ENCODE measurements at regions not wholly inside any gene's neighbourhood (a gene's known extent, or its start where the extent isn't known, plus 50 kb on each side); places are given as distances from the start of the nearest gene placed in this dataset.

DNA sequence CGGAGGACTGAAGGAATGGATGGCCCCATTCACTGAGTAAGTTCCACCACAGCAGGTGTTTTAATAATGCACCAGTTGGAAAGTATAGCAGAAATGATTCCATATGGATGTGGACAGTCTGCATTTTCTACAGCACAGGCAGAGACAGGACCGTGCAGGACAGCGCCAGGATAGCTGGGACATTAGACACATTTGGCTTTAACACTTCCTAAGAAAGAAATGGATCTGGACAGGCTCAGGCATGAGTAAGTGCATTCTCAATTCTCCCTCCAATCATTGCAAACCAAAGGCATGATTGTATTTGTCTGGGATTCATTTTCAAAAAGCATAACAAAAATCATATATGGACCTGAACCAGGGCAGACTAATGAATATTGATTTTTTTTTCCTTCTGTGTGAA is 233.0 kb upstream of the POU2AF2 start:
- Mint-ChIP-seq H3K36me3 (ENCODE audit: insufficient read depth) (no peaks in the 10 kb centered on the region), H3K4me1 (ENCODE audit: low read depth) (no peaks in the 10 kb centered on the region), H3K27me3 (ENCODE audit: low read depth) (peaks cover 3% of the 10 kb centered on the region), H3K9me3 (no peaks in the 10 kb centered on the region), H3K4me3 (no peak overlapping the region)
- DNase-seq (no peak), ATAC-seq (no peak)

DNA sequence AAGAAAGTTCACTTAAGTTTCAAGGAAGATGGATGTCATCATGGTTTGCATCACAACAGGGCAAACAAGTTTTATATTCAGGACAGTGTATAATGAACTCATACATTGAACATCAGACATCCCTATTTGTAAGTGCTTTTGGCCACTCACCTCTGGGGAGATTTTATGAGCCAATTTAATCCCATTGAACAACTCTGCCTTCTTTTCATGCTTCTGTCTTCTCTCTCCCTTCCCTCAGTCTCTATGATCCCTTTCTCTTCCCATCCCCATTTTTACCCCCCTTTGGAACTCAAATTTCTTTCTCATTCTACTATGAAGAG is 234.3 kb upstream of the POU2AF2 start:
- DNase-seq (no peak), ATAC-seq (no peak)
- no peaks in the 10 kb centered on the region for H3K36me3 Mint-ChIP-seq (ENCODE audit: insufficient read depth)
- peaks cover 3% of the 10 kb centered on the region for H3K27me3 Mint-ChIP-seq (ENCODE audit: low read depth)
- no peak overlapping the region for H3K4me3 Mint-ChIP-seq
- H3K9me3 Mint-ChIP-seq = no peaks in the 10 kb centered on the region
- H3K4me1 Mint-ChIP-seq (ENCODE audit: low read depth) = no peaks in the 10 kb centered on the region

GRCh38 chr11:111010391-111011274 is 234.9 kb upstream of the POU2AF2 start:
- H3K27me3 Mint-ChIP-seq (ENCODE audit: low read depth) = peaks cover 3% of the 10 kb centered on the region

DNA sequence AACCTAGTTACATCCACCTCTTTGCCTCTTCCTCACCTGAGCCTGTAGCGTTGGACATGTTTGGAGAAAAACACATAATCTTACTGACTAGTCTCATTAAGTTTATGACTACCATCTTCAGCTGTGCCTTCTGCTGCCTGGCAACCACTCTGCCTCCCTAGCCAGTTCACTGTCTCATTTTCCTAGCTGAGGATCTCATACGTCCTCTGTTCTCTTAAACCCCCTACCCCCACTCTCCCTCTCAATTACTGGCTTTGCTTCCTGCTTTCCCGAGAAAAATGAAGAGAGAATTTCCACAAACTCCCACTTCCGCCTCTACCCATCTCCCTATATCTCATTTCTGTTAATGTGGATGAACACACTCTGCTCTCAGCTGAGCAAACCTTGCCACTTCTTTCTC is 239.3 kb upstream of the POU2AF2 start:
- Mint-ChIP-seq H3K27me3 (ENCODE audit: low read depth) (peaks cover 2% of the 10 kb centered on the region), H3K9me3 (no peaks in the 10 kb centered on the region), H3K4me3 (no peak overlapping the region), H3K36me3 (ENCODE audit: insufficient read depth) (no peaks in the 10 kb centered on the region), H3K4me1 (ENCODE audit: low read depth) (no peaks in the 10 kb centered on the region)
- DNase-seq (no peak), ATAC-seq (no peak)

More at GRCh38 chr11:111010391-111011274, 234.9 kb upstream of the POU2AF2 start:
- no peaks in the 10 kb centered on the region for H3K9me3 Mint-ChIP-seq
- no peak for DNase-seq
- no peaks in the 10 kb centered on the region for H3K36me3 Mint-ChIP-seq (ENCODE audit: insufficient read depth)
- H3K4me1 Mint-ChIP-seq (ENCODE audit: low read depth) = no peaks in the 10 kb centered on the region
- H3K4me3 Mint-ChIP-seq = no peak overlapping the region
- no peak for ATAC-seq

DNA sequence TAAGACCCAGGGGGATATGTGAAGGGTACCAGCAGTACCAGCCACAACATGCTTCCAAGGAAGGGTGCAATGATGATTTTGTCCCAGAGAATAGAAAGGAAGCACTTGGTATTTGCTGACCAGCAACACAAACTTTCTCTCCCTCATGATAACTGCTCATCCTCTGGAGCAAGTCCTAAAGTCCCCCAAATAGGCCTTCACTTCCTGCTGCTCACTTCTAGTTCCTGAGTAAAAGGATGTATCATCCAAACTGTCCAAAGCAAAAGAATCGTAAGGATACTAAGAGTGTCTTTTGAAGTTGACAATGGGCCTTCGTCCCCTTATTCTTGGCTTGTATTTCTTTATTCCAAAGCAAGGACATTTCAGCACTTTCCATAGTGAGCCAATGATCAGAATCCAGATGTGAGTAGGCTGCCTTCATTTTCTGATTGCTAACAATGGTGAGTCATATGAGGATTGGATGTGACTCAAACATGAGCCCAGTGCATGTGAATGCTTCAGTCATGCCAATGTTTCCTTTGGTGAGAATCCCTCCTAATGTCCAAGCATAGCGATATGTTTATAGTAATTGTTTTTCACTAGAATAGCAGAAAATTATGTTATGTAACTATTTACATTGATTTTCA is 243.4 kb upstream of the POU2AF2 start:
- ATAC-seq (no peak), DNase-seq (no peak)
- Mint-ChIP-seq H3K4me1 (ENCODE audit: low read depth) (no peaks in the 10 kb centered on the region), H3K9me3 (no peaks in the 10 kb centered on the region), H3K27me3 (ENCODE audit: low read depth) (peaks cover 2% of the 10 kb centered on the region), H3K4me3 (no peak overlapping the region), H3K36me3 (ENCODE audit: insufficient read depth) (no peaks in the 10 kb centered on the region)

- Mint-ChIP-seq H3K36me3 (ENCODE audit: insufficient read depth) (no peaks in the 10 kb centered on the region), H3K4me1 (ENCODE audit: low read depth) (no peaks in the 10 kb centered on the region), H3K4me3 (no peak overlapping the region), H3K27me3 (ENCODE audit: low read depth) (peaks cover 2% of the 10 kb centered on the region), H3K9me3 (no peaks in the 10 kb centered on the region)
- no peak for DNase-seq
- ATAC-seq = no peak
Measured at GRCh38 chr11:111001081-111001430, 244.5 kb upstream of the POU2AF2 start.

- DNase-seq (no peak), ATAC-seq (no peak)
- Mint-ChIP-seq H3K4me1 (ENCODE audit: low read depth) (no peaks in the 10 kb centered on the region), H3K4me3 (no peak overlapping the region), H3K9me3 (no peaks in the 10 kb centered on the region), H3K27me3 (ENCODE audit: low read depth) (peaks cover 2% of the 10 kb centered on the region), H3K36me3 (ENCODE audit: insufficient read depth) (no peaks in the 10 kb centered on the region)
Measured at GRCh38 chr11:111000400-111001080, 245.0 kb upstream of the POU2AF2 start.

DNA sequence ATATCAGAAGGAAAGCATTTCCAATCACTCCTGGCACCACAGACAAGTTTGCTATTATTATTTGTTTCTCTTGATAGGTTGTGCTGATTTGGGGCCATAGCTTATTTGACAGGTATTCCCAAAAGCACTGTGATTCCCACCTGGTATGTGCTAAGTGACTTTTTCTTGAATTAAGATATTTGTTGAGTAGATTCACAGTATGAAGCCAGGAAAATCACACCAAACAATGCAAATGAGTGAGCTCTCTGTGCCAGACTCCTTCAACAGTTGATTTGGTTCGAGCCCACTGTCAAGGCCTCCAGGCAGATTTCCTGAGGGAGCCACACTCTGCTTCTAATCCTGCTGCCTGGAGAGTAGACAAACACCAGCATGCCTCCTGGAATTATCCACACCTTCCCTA is 253.0 kb upstream of the POU2AF2 start:
- H3K36me3 Mint-ChIP-seq (ENCODE audit: insufficient read depth) = no peaks in the 10 kb centered on the region
- ATAC-seq = no peak

GRCh38 chr11:110991661-110992355 is 253.7 kb upstream of the POU2AF2 start:
- Mint-ChIP-seq H3K36me3 (ENCODE audit: insufficient read depth) (no peaks in the 10 kb centered on the region), H3K4me3 (no peak overlapping the region), H3K27me3 (ENCODE audit: low read depth) (peaks cover 3% of the 10 kb centered on the region), H3K9me3 (no peaks in the 10 kb centered on the region), H3K4me1 (ENCODE audit: low read depth) (no peaks in the 10 kb centered on the region)
- no peak for ATAC-seq
- no peak for DNase-seq

More for the DNA sequence above, 253.0 kb upstream of the POU2AF2 start:
- peaks cover 3% of the 10 kb centered on the region for H3K27me3 Mint-ChIP-seq (ENCODE audit: low read depth)
- no peaks in the 10 kb centered on the region for H3K4me1 Mint-ChIP-seq (ENCODE audit: low read depth)
- no peak overlapping the region for H3K4me3 Mint-ChIP-seq
- no peak for DNase-seq
- no peaks in the 10 kb centered on the region for H3K9me3 Mint-ChIP-seq

DNA sequence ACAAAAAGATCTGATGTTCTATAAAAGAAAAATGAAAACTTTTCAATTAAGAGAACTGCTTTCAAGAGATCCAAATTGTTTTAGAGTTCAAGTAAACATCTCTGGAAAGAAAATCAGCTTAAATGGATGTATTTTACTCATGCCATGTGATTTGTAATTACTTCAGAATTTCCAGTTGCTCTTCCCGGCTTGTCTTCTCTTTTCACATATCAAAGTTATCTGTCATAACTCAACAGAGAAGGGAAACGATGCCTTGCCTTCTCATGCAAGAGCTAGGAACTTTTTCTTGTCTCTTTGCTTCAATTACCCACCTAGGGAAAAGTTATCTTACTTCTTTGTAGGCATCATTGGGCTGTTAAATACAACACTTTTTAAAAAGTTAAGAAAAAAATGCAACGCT is 255.2 kb upstream of the POU2AF2 start:
- Mint-ChIP-seq H3K27me3 (ENCODE audit: low read depth) (peaks cover 3% of the 10 kb centered on the region), H3K36me3 (ENCODE audit: insufficient read depth) (no peaks in the 10 kb centered on the region), H3K9me3 (no peaks in the 10 kb centered on the region), H3K4me1 (ENCODE audit: low read depth) (no peaks in the 10 kb centered on the region), H3K4me3 (no peak overlapping the region)
- DNase-seq (no peak), ATAC-seq (no peak)

DNA sequence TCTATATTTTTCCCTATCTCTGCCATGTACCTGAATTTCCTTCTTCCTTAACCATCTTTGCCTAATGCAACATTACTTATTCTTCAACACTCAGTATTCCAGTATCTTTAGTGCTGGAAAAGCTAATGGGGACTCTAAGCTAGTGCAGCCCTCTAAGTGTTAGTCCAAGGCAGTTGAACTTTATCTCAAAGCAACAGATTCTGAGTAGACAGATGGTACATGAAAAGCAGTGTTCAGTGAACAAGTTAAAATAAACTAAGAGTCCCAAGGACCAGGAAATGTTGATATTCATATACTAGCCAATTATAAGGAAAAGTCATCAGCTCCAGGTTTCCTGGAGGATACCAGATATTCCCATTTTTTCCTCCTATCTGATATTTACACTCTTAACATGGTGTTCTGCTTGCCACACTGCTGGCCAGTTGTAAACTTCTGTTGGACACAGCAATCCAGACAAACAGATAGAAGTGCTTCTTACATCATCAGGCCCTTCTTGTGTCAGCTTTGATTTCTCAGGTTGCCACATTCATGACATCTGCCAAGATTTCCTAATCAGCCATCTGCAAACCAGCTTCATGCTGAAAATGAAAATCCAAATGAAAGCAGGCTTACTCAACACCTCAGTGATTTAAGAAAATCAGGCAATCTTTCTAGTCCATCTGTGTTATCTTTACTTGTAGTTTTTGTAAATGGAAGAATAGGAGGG is 255.9 kb upstream of the POU2AF2 start:
- DNase-seq (no peak), ATAC-seq (no peak)
- peaks cover 3% of the 10 kb centered on the region for H3K27me3 Mint-ChIP-seq (ENCODE audit: low read depth)
- H3K4me3 Mint-ChIP-seq = no peak overlapping the region
- H3K36me3 Mint-ChIP-seq (ENCODE audit: insufficient read depth) = no peaks in the 10 kb centered on the region
- no peaks in the 10 kb centered on the region for H3K4me1 Mint-ChIP-seq (ENCODE audit: low read depth)
- no peaks in the 10 kb centered on the region for H3K9me3 Mint-ChIP-seq

GRCh38 chr11:110988671-110989070 is 256.9 kb upstream of the POU2AF2 start:
- Mint-ChIP-seq H3K36me3 (ENCODE audit: insufficient read depth) (no peaks in the 10 kb centered on the region), H3K4me3 (no peak overlapping the region), H3K9me3 (no peaks in the 10 kb centered on the region), H3K4me1 (ENCODE audit: low read depth) (no peaks in the 10 kb centered on the region), H3K27me3 (ENCODE audit: low read depth) (peaks cover 3% of the 10 kb centered on the region)
- ATAC-seq (no peak), DNase-seq (no peak)

DNA sequence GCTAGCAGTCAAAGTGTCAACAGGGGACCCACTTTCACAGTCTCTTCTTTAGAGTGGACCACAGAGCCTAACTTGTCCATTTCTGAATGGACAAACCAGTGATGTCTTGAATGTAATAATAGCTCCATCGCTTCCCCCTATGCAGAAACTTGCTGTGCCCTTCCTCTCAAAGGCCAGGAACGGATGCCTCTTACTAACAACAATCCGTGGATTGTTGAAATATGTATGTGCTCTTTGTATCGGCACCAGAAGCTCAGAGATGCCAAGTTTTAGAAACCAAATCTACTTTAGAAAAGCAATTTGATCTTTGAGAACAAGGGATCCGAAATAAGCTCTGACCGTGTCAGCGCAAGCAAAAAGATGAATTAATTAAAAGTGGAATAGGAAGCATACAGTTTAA is 259.5 kb upstream of the POU2AF2 start:
- peaks cover 3% of the 10 kb centered on the region for H3K27me3 Mint-ChIP-seq (ENCODE audit: low read depth)
- H3K36me3 Mint-ChIP-seq (ENCODE audit: insufficient read depth) = no peaks in the 10 kb centered on the region
- H3K9me3 Mint-ChIP-seq = no peaks in the 10 kb centered on the region
- H3K4me1 Mint-ChIP-seq (ENCODE audit: low read depth) = no peaks in the 10 kb centered on the region
- ATAC-seq (no peak), DNase-seq (no peak)
- no peak overlapping the region for H3K4me3 Mint-ChIP-seq

- DNase-seq (no peak), ATAC-seq (no peak)
- H3K4me1 Mint-ChIP-seq (ENCODE audit: low read depth) = no peaks in the 10 kb centered on the region
- H3K9me3 Mint-ChIP-seq = no peaks in the 10 kb centered on the region
- peaks cover 3% of the 10 kb centered on the region for H3K27me3 Mint-ChIP-seq (ENCODE audit: low read depth)
- no peaks in the 10 kb centered on the region for H3K36me3 Mint-ChIP-seq (ENCODE audit: insufficient read depth)
- H3K4me3 Mint-ChIP-seq = no peak overlapping the region
Measured at GRCh38 chr11:110985547-110985946, 260.0 kb upstream of the POU2AF2 start.

All from activated T-cell treated with anti-CD3 and anti-CD28 coated beads, Interleukin-2, amount 50 U/mL, for 4 hours (primary cell).